ENCODE measurements at regions not wholly inside any gene's neighbourhood (a gene's known extent, or its start where the extent isn't known, plus 50 kb on each side); places are given as distances from the start of the nearest gene placed in this dataset.
"Not testable (repeated sequence)": the region's sequence is repeated elsewhere in the genome, so short reads cannot be mapped to it uniquely, and the experiment has no call there.

- TF ChIP-seq, protein P1, sequence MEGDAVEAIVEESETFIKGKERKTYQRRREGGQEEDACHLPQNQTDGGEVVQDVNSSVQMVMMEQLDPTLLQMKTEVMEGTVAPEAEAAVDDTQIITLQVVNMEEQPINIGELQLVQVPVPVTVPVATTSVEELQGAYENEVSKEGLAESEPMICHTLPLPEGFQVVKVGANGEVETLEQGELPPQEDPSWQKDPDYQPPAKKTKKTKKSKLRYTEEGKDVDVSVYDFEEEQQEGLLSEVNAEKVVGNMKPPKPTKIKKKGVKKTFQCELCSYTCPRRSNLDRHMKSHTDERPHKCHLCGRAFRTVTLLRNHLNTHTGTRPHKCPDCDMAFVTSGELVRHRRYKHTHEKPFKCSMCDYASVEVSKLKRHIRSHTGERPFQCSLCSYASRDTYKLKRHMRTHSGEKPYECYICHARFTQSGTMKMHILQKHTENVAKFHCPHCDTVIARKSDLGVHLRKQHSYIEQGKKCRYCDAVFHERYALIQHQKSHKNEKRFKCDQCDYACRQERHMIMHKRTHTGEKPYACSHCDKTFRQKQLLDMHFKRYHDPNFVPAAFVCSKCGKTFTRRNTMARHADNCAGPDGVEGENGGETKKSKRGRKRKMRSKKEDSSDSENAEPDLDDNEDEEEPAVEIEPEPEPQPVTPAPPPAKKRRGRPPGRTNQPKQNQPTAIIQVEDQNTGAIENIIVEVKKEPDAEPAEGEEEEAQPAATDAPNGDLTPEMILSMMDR (IDR thresholded peaks at IDR 0.05; ENCODE audit: low read depth, low read length, missing input control) = not testable (repeated sequence)
- TF ChIP-seq ATF3 (IDR thresholded peaks at IDR 0.05); JUND (IDR thresholded peaks at IDR 0.05); REST (IDR thresholded peaks at IDR 0.05); MAX (IDR thresholded peaks at IDR 0.05); RAD21 (IDR thresholded peaks at IDR 0.05); TAF1 (conservative IDR thresholded peaks at IDR 0.05); GABPA (IDR thresholded peaks at IDR 0.05 in 1 of 2, conservative IDR thresholded peaks at IDR 0.05 in 1 of 2); SP1 (IDR thresholded peaks at IDR 0.05); YY1 (IDR thresholded peaks at IDR 0.05); FOXA1 (IDR thresholded peaks at IDR 0.05): not testable (repeated sequence)
- TF ChIP-seq, protein P2, sequence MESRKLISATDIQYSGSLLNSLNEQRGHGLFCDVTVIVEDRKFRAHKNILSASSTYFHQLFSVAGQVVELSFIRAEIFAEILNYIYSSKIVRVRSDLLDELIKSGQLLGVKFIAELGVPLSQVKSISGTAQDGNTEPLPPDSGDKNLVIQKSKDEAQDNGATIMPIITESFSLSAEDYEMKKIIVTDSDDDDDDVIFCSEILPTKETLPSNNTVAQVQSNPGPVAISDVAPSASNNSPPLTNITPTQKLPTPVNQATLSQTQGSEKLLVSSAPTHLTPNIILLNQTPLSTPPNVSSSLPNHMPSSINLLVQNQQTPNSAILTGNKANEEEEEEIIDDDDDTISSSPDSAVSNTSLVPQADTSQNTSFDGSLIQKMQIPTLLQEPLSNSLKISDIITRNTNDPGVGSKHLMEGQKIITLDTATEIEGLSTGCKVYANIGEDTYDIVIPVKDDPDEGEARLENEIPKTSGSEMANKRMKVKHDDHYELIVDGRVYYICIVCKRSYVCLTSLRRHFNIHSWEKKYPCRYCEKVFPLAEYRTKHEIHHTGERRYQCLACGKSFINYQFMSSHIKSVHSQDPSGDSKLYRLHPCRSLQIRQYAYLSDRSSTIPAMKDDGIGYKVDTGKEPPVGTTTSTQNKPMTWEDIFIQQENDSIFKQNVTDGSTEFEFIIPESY (IDR thresholded peaks at IDR 0.05) = not testable (repeated sequence)
Observed at GRCh38 chr17:27962581-27962980, 69.4 kb upstream of the LYRM9 start.
